Dermis blood vessel endothelial cell (primary cell): ENCODE measurements at regions not wholly inside any gene's neighbourhood (a gene's known extent, or its start where the extent isn't known, plus 50 kb on each side); places are given as distances from the start of the nearest gene placed in this dataset.
A peak's percentile ranks its signal among the peaks of the same experiment; 100 is the strongest.

Experiments used
- DNase-seq: peaks from one replicate; pipeline ENCODE4 v3.0.0; 2010

GRCh38 chr9:14517154-14517906, 175.9 kb downstream of the ZDHHC21 start:
- no peak for DNase-seq

- DNase-seq = no peak
Observed at GRCh38 chr9:14516656-14517055, 176.6 kb downstream of the ZDHHC21 start.

GRCh38 chr9:14515571-14516198, 177.5 kb downstream of the ZDHHC21 start:
- peak; percentile 10 for DNase-seq

GRCh38 chr9:14515049-14515448, 178.2 kb downstream of the ZDHHC21 start:
- no peak for DNase-seq

GRCh38 chr9:14512942-14513341, 180.3 kb downstream of the ZDHHC21 start:
- DNase-seq = no peak

GRCh38 chr9:14511452-14511851, 181.8 kb downstream of the ZDHHC21 start:
- DNase-seq = no peak

- no peak for DNase-seq
Observed at GRCh38 chr9:14508884-14509283, 184.3 kb downstream of the ZDHHC21 start.

- DNase-seq = no peak
Observed at GRCh38 chr9:14501366-14501765, 187.4 kb upstream of the NFIB start.

GRCh38 chr9:14500705-14501104, 186.8 kb upstream of the NFIB start:
- DNase-seq = no peak

GRCh38 chr9:14499976-14500375, 186.0 kb upstream of the NFIB start:
- DNase-seq = no peak

- no peak for DNase-seq
Observed at GRCh38 chr9:14498824-14499223, 184.9 kb upstream of the NFIB start.

- DNase-seq = no peak
Observed at GRCh38 chr9:14497476-14497875, 183.5 kb upstream of the NFIB start.

- no peak for DNase-seq
Observed at GRCh38 chr9:14488421-14489190, 174.7 kb upstream of the NFIB start.

- no peak for DNase-seq
Observed at GRCh38 chr9:14487547-14488185, 173.7 kb upstream of the NFIB start.

GRCh38 chr9:14485366-14485765, 171.4 kb upstream of the NFIB start:
- no peak for DNase-seq

GRCh38 chr9:14482856-14483255, 168.9 kb upstream of the NFIB start:
- peak; percentile 52 for DNase-seq

- DNase-seq = no peak
Observed at GRCh38 chr9:14480526-14480925, 166.6 kb upstream of the NFIB start.

GRCh38 chr9:14479163-14479560, 165.2 kb upstream of the NFIB start:
- DNase-seq = no peak

- DNase-seq = no peak
Observed at GRCh38 chr9:14478175-14479162, 164.5 kb upstream of the NFIB start.

- peak; percentile 68 for DNase-seq
Observed at GRCh38 chr9:14471041-14471440, 157.1 kb upstream of the NFIB start.

GRCh38 chr9:14467675-14468374, 153.9 kb upstream of the NFIB start:
- DNase-seq = no peak
